HUES64 (cell line): ENCODE measurements at regions not wholly inside any gene's neighbourhood (a gene's known extent, or its start where the extent isn't known, plus 50 kb on each side); places are given as distances from the start of the nearest gene placed in this dataset.

Experiments
- H3K27ac ChIP-seq: 2 replicates; pipeline ENCODE4 v1.7.0; 2013; ENCODE audit warnings: low read depth, low read length, inconsistent platforms
- H3K27me3 ChIP-seq: 2 replicates; pipeline ENCODE4 v1.6.1; 2013; ENCODE audit warnings: mild to moderate bottlenecking, low read length; ENCODE audit not compliant: insufficient read depth
- H3K36me3 ChIP-seq: 2 replicates; pipeline ENCODE4 v1.6.1; 2013; ENCODE audit warnings: mild to moderate bottlenecking, low read length; ENCODE audit not compliant: insufficient read depth
- H3K4me1 ChIP-seq: 2 replicates; pipeline ENCODE4 v1.6.1; 2013; ENCODE audit warnings: mild to moderate bottlenecking, low read length, moderate library complexity; ENCODE audit not compliant: insufficient read depth
- H3K4me3 ChIP-seq: 2 replicates; pipeline ENCODE4 v1.5.1; 2013; ENCODE audit warnings: mild to moderate bottlenecking, low read length, moderate library complexity
- H3K9ac ChIP-seq: 2 replicates; pipeline ENCODE4 v1.6.1; 2013; ENCODE audit warnings: mild to moderate bottlenecking, low read depth, low read length
- H3K9me3 ChIP-seq: 2 replicates; pipeline ENCODE4 v1.6.1; 2013; ENCODE audit warnings: low read depth, low read length; ENCODE audit not compliant: insufficient read depth
- WGBS: fragments of 150-250, 120-280 bp; methylation state at CpG from one replicate; pipeline ENCODE4 v1.1.7; 2013; ENCODE audit warnings: missing lambda C conversion rate; 5-methylcytosine and 5-hydroxymethylcytosine counted together

GRCh38 chr2:19712850-19713249 is 188.9 kb downstream of the TTC32 start:
- no peaks in the 10 kb centered on the region for H3K27me3 ChIP-seq
- WGBS: 94% methylated on average over 4 of the region's 4 CpGs

GRCh38 chr2:19711470-19712372 is 190.1 kb downstream of the TTC32 start:
- Histone ChIP-seq H3K9ac (no peak overlapping the region), H3K27me3 (no peaks in the 10 kb centered on the region), H3K9me3 (peaks cover 6% of the 10 kb centered on the region; the same call in 1 of the 2 replicates), H3K4me3 (no peak overlapping the region), H3K27ac (no peak overlapping the region), H3K36me3 (no peaks in the 10 kb centered on the region), H3K4me1 (0 out of 2 replicates have a peak, but pooled peaks cover 3% of the 10 kb centered on the region)
- 79% methylated on average over 5 of the region's 5 CpGs for WGBS

More at GRCh38 chr2:19712850-19713249, 188.9 kb downstream of the TTC32 start:
- Histone ChIP-seq H3K9ac (no peak overlapping the region), H3K36me3 (no peaks in the 10 kb centered on the region), H3K4me3 (no peak overlapping the region), H3K9me3 (peaks cover 6% of the 10 kb centered on the region; the same call in 1 of the 2 replicates), H3K27ac (no peak overlapping the region), H3K4me1 (0 out of 2 replicates have a peak, but pooled peaks cover 3% of the 10 kb centered on the region)

GRCh38 chr2:19710230-19710629 is 191.6 kb downstream of the TTC32 start:
- Histone ChIP-seq H3K27ac (no peak overlapping the region), H3K4me3 (no peak overlapping the region), H3K4me1 (0 out of 2 replicates have a peak, but pooled peaks cover 3% of the 10 kb centered on the region), H3K27me3 (no peaks in the 10 kb centered on the region), H3K9ac (no peak overlapping the region), H3K36me3 (no peaks in the 10 kb centered on the region), H3K9me3 (peaks cover 6% of the 10 kb centered on the region; the same call in 1 of the 2 replicates)
- WGBS: 98% methylated on average over 2 of the region's 2 CpGs

- no peak overlapping the region for H3K9ac ChIP-seq
- H3K4me1 ChIP-seq: 0 out of 2 replicates have a peak, but pooled peaks cover 3% of the 10 kb centered on the region
- H3K27me3 ChIP-seq: no peaks in the 10 kb centered on the region
- no peaks in the 10 kb centered on the region for H3K36me3 ChIP-seq
- 90% methylated on average over 1 of the region's 2 CpGs for WGBS
- H3K9me3 ChIP-seq: peaks cover 6% of the 10 kb centered on the region; the same call in 1 of the 2 replicates
- H3K4me3 ChIP-seq: no peak overlapping the region
- no peak overlapping the region for H3K27ac ChIP-seq
Measured at GRCh38 chr2:19709553-19709952, 192.2 kb downstream of the TTC32 start.

- H3K27me3 ChIP-seq: no peaks in the 10 kb centered on the region
- 96% methylated on average over 2 of the region's 2 CpGs for WGBS
- H3K27ac ChIP-seq: no peak overlapping the region
- H3K4me3 ChIP-seq: no peak overlapping the region
- H3K4me1 ChIP-seq: 0 out of 2 replicates have a peak, but pooled peaks cover 3% of the 10 kb centered on the region
- H3K9me3 ChIP-seq: peaks cover 6% of the 10 kb centered on the region; the same call in 1 of the 2 replicates
- H3K9ac ChIP-seq: no peak overlapping the region
- no peaks in the 10 kb centered on the region for H3K36me3 ChIP-seq
Measured at GRCh38 chr2:19708776-19709175, 193.0 kb downstream of the TTC32 start.

- Histone ChIP-seq H3K4me3 (no peak overlapping the region), H3K36me3 (no peaks in the 10 kb centered on the region), H3K27ac (no peak overlapping the region), H3K9ac (no peak overlapping the region), H3K4me1 (0 out of 2 replicates have a peak, but pooled peaks cover 2% of the 10 kb centered on the region), H3K27me3 (no peaks in the 10 kb centered on the region), H3K9me3 (peaks cover 6% of the 10 kb centered on the region; the same call in 1 of the 2 replicates)
Measured at GRCh38 chr2:19706332-19706731, 195.5 kb downstream of the TTC32 start.

GRCh38 chr2:19702267-19702666 is 199.5 kb downstream of the TTC32 start:
- no peaks in the 10 kb centered on the region for H3K36me3 ChIP-seq
- no peak overlapping the region for H3K27ac ChIP-seq
- no peak overlapping the region for H3K9ac ChIP-seq
- no peaks in the 10 kb centered on the region for H3K4me1 ChIP-seq
- H3K4me3 ChIP-seq: no peak overlapping the region
- H3K9me3 ChIP-seq: 0 out of 2 replicates have a peak, but pooled peaks cover 2% of the 10 kb centered on the region
- WGBS: 89% methylated on average over 4 of the region's 4 CpGs
- no peaks in the 10 kb centered on the region for H3K27me3 ChIP-seq

- Histone ChIP-seq H3K9me3 (0 out of 2 replicates have a peak, but pooled peaks cover 3% of the 10 kb centered on the region), H3K27me3 (no peaks in the 10 kb centered on the region)
- WGBS: 94% methylated on average over 10 of the region's 10 CpGs
Measured at GRCh38 chr2:19700861-19701585, 200.8 kb downstream of the TTC32 start.

GRCh38 chr2:19697131-19697530 is 204.7 kb downstream of the TTC32 start:
- Histone ChIP-seq H3K4me3 (no peak overlapping the region), H3K9me3 (0 out of 2 replicates have a peak, but pooled peaks cover 3% of the 10 kb centered on the region), H3K27me3 (no peaks in the 10 kb centered on the region), H3K27ac (no peak overlapping the region), H3K9ac (no peak overlapping the region), H3K4me1 (no peaks in the 10 kb centered on the region), H3K36me3 (no peaks in the 10 kb centered on the region)
- WGBS: 85% methylated on average over 2 of the region's 2 CpGs

More at GRCh38 chr2:19700861-19701585, 200.8 kb downstream of the TTC32 start:
- no peaks in the 10 kb centered on the region for H3K4me1 ChIP-seq
- no peak overlapping the region for H3K27ac ChIP-seq
- no peak overlapping the region for H3K9ac ChIP-seq
- H3K4me3 ChIP-seq: no peak overlapping the region
- no peaks in the 10 kb centered on the region for H3K36me3 ChIP-seq

GRCh38 chr2:19695706-19696105 is 206.1 kb downstream of the TTC32 start:
- Histone ChIP-seq H3K9me3 (0 out of 2 replicates have a peak, but pooled peaks cover 3% of the 10 kb centered on the region), H3K27me3 (no peaks in the 10 kb centered on the region), H3K9ac (no peak overlapping the region), H3K27ac (no peak overlapping the region), H3K36me3 (no peaks in the 10 kb centered on the region), H3K4me1 (no peaks in the 10 kb centered on the region), H3K4me3 (no peak overlapping the region)
- WGBS: 65% methylated on average over 4 of the region's 4 CpGs

GRCh38 chr2:19691892-19692291 is 209.9 kb downstream of the TTC32 start:
- H3K4me3 ChIP-seq: no peak overlapping the region
- H3K27me3 ChIP-seq: no peaks in the 10 kb centered on the region
- H3K36me3 ChIP-seq: no peaks in the 10 kb centered on the region
- H3K27ac ChIP-seq: no peak overlapping the region
- H3K9ac ChIP-seq: no peak overlapping the region
- WGBS: 100% methylated on average over 1 of the region's 1 CpG
- H3K9me3 ChIP-seq: no peaks in the 10 kb centered on the region
- no peaks in the 10 kb centered on the region for H3K4me1 ChIP-seq
